ENCODE measurements at regions not wholly inside any gene's neighbourhood (a gene's known extent, or its start where the extent isn't known, plus 50 kb on each side); places are given as distances from the start of the nearest gene placed in this dataset.

DNA sequence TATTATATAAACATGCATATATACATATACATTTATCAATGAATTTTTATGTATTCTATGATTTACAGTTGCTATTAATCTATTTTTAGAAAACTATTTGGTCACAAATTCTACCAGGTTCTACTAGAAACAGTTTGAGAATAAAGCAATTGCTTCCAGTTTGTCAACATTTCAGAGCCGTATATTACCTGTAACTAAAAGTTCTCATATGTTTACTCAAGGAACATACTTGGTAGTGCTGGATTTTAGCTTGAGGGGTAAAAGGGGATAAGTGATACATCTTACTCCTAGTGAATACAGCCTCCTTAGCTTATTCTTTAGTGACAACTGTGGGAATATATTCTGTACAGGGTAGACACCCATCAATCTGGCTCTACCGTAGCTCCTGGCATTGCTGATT is 1590.5 kb upstream of the LRRTM3 start:
- intact Hi-C loops (cut with micrococcal nuclease; ENCODE audit: unreplicated experiment): no loop called here

DNA sequence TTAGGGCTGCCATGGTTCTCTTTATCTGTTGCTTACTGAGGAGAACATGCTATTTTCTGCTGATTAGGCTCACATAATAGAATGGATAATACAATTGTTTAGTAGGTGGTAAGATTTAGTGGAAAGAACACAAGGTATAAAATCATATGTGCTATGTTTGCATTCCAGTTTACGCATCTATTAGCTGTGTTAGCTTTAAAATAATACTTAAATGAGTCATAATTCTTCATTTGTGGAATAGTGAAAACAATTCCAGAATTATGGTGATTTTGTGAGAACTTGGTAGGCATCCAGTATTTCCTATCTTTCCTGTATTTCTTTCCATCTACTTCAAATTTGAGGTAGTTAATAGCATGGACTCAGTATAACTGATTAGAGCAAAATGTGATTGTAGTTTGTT is 1585.5 kb upstream of the LRRTM3 start:
- no TSS peak for BruUV-seq (replicated peaks)
- DNase-seq (ENCODE audit: low spot score): no peak
- Histone ChIP-seq H3K4me1 (ENCODE audit: insufficient read depth, low read length, poor library complexity, severe bottlenecking) (no peaks in the 10 kb centered on the region), H3K27me3 (replicated peaks; ENCODE audit: insufficient read depth, low read depth, low read length, poor library complexity) (no peaks in the 10 kb centered on the region), H3K9me3 (ENCODE audit: low read depth, low read length, poor library complexity, severe bottlenecking) (no peaks in the 10 kb centered on the region), H3K27ac (ENCODE audit: low read depth, low read length, poor library complexity, severe bottlenecking) (no peak overlapping the region), H3K4me3 (ENCODE audit: low read depth, low read length, poor library complexity, severe bottlenecking) (no peak overlapping the region), H3K36me3 (ENCODE audit: insufficient read depth, low read length, poor library complexity, severe bottlenecking) (no peaks in the 10 kb centered on the region)
- intact Hi-C loops (cut with micrococcal nuclease; ENCODE audit: unreplicated experiment): no loop called here
- POLR2A ChIA-PET (ENCODE audit: low non-redundant PET): no interaction called here
- no peak for TF ChIP-seq EZH2 (IDR thresholded peaks at IDR 0.05; ENCODE audit: borderline replicate concordance, low read depth, low read length, poor library complexity, severe bottlenecking)
- TF ChIP-seq, protein P1, sequence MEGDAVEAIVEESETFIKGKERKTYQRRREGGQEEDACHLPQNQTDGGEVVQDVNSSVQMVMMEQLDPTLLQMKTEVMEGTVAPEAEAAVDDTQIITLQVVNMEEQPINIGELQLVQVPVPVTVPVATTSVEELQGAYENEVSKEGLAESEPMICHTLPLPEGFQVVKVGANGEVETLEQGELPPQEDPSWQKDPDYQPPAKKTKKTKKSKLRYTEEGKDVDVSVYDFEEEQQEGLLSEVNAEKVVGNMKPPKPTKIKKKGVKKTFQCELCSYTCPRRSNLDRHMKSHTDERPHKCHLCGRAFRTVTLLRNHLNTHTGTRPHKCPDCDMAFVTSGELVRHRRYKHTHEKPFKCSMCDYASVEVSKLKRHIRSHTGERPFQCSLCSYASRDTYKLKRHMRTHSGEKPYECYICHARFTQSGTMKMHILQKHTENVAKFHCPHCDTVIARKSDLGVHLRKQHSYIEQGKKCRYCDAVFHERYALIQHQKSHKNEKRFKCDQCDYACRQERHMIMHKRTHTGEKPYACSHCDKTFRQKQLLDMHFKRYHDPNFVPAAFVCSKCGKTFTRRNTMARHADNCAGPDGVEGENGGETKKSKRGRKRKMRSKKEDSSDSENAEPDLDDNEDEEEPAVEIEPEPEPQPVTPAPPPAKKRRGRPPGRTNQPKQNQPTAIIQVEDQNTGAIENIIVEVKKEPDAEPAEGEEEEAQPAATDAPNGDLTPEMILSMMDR (conservative IDR thresholded peaks at IDR 0.05; ENCODE audit: low read depth, low read length): no peak
- CTCF ChIA-PET: no interaction called here

More for the DNA sequence above, 1590.5 kb upstream of the LRRTM3 start:
- TF ChIP-seq EZH2 (IDR thresholded peaks at IDR 0.05; ENCODE audit: borderline replicate concordance, low read depth, low read length, poor library complexity, severe bottlenecking): no peak
- TF ChIP-seq, protein P1 (conservative IDR thresholded peaks at IDR 0.05; ENCODE audit: low read depth, low read length): no peak
- ChIA-PET CTCF (no interaction called here), POLR2A (ENCODE audit: low non-redundant PET) (no interaction called here)
- Histone ChIP-seq H3K4me1 (ENCODE audit: insufficient read depth, low read length, poor library complexity, severe bottlenecking) (no peaks in the 10 kb centered on the region), H3K36me3 (ENCODE audit: insufficient read depth, low read length, poor library complexity, severe bottlenecking) (no peaks in the 10 kb centered on the region), H3K27me3 (replicated peaks; ENCODE audit: insufficient read depth, low read depth, low read length, poor library complexity) (no peaks in the 10 kb centered on the region), H3K4me3 (ENCODE audit: low read depth, low read length, poor library complexity, severe bottlenecking) (no peak overlapping the region), H3K27ac (ENCODE audit: low read depth, low read length, poor library complexity, severe bottlenecking) (no peak overlapping the region), H3K9me3 (ENCODE audit: low read depth, low read length, poor library complexity, severe bottlenecking) (no peaks in the 10 kb centered on the region)
- no peak for DNase-seq (ENCODE audit: low spot score)
- BruUV-seq (replicated peaks): no TSS peak

DNA sequence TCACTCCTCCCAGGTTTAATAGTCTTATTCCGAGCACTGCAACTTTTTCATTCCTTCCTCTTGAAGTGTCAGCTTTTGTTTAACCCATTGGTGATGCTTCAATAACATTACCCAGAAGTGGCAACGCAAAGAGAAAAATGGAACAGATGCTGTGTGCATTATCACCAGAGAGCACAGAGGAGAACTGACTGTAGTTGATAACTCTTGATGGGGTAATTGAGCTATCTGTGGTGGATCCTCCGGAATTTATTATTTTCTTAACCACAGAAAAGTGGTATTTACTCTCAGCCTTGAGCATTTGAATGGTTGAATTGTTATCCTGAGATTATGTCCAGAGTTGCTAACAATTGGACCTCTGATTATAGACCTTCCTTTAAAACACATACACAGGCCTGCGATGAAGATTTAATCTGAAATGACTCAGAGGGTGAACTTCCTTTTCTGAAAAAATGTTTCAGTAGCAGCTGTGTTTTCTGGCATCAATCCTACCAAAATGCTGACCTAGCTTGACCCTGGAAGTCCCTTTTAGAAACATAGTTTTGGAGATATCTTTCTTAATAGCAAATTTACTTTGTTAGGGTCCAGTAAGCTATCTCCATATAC is 1584.4 kb upstream of the LRRTM3 start:
- TF ChIP-seq, protein P1 (conservative IDR thresholded peaks at IDR 0.05; ENCODE audit: low read depth, low read length): no peak
- no peak for TF ChIP-seq EZH2 (IDR thresholded peaks at IDR 0.05; ENCODE audit: borderline replicate concordance, low read depth, low read length, poor library complexity, severe bottlenecking)

More for the DNA sequence above, 1584.4 kb upstream of the LRRTM3 start:
- H3K27ac ChIP-seq (ENCODE audit: low read depth, low read length, poor library complexity, severe bottlenecking): no peak overlapping the region
- no TSS peak for BruUV-seq (replicated peaks)
- H3K36me3 ChIP-seq (ENCODE audit: insufficient read depth, low read length, poor library complexity, severe bottlenecking): no peaks in the 10 kb centered on the region
- no peaks in the 10 kb centered on the region for H3K4me1 ChIP-seq (ENCODE audit: insufficient read depth, low read length, poor library complexity, severe bottlenecking)
- intact Hi-C loops (cut with micrococcal nuclease; ENCODE audit: unreplicated experiment): no loop called here
- ChIA-PET POLR2A (ENCODE audit: low non-redundant PET) (no interaction called here), CTCF (no interaction called here)
- H3K27me3 ChIP-seq (replicated peaks; ENCODE audit: insufficient read depth, low read depth, low read length, poor library complexity): no peaks in the 10 kb centered on the region
- DNase-seq (ENCODE audit: low spot score): peak; percentile 0
- no peak overlapping the region for H3K4me3 ChIP-seq (ENCODE audit: low read depth, low read length, poor library complexity, severe bottlenecking)
- no peaks in the 10 kb centered on the region for H3K9me3 ChIP-seq (ENCODE audit: low read depth, low read length, poor library complexity, severe bottlenecking)

Data from A673 (cell line).